K562 (cell line): ENCODE measurements at regions not wholly inside any gene's neighbourhood (a gene's known extent, or its start where the extent isn't known, plus 50 kb on each side); places are given as distances from the start of the nearest gene placed in this dataset.

Experiments
- BHLHE40 ChIP-seq: IDR thresholded peaks from 2 replicates; pipeline ENCODE4 v1.6.1; 2011; ENCODE audit warnings: low read length, improper control_type of control experiment
- ZZZ3 ChIP-seq: fragments of 450-650 bp; IDR thresholded peaks from 2 replicates; pipeline ENCODE4 v1.6.1; 2016; ENCODE audit warnings: antibody characterized with exemption, mild to moderate bottlenecking, moderate library complexity
- TF ChIP-seq, protein P1 (sequence below), 2 experiments: fragments of 450-650 bp; IDR thresholded peaks; 2 replicates each; pipeline ENCODE4 v1.6.1; 2016; ENCODE audit warnings: mild to moderate bottlenecking in 2 of 2, borderline replicate concordance in 1 of 2, low read depth in 1 of 2, moderate library complexity in 1 of 2

DNA sequence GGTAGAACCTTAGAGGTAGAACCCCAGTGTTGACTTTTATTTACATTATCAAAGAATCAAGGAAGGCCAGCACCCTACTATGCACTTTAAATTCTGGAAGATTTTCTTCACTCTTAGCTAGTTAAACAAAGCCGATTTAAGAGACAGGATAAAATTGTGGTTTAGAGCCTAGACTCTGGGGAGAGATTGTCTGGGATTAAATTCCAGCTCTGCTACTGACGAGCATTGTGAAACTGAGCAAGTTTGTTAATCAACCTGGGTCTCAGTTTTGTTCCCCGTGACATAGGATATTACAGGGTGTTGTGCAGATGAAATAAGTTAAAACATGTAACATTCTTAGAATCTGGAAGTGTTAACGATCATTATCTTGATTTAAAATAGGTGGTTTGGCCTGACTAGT lies 83.5 kb downstream of the FEM1C start:
- TF ChIP-seq, protein P1, sequence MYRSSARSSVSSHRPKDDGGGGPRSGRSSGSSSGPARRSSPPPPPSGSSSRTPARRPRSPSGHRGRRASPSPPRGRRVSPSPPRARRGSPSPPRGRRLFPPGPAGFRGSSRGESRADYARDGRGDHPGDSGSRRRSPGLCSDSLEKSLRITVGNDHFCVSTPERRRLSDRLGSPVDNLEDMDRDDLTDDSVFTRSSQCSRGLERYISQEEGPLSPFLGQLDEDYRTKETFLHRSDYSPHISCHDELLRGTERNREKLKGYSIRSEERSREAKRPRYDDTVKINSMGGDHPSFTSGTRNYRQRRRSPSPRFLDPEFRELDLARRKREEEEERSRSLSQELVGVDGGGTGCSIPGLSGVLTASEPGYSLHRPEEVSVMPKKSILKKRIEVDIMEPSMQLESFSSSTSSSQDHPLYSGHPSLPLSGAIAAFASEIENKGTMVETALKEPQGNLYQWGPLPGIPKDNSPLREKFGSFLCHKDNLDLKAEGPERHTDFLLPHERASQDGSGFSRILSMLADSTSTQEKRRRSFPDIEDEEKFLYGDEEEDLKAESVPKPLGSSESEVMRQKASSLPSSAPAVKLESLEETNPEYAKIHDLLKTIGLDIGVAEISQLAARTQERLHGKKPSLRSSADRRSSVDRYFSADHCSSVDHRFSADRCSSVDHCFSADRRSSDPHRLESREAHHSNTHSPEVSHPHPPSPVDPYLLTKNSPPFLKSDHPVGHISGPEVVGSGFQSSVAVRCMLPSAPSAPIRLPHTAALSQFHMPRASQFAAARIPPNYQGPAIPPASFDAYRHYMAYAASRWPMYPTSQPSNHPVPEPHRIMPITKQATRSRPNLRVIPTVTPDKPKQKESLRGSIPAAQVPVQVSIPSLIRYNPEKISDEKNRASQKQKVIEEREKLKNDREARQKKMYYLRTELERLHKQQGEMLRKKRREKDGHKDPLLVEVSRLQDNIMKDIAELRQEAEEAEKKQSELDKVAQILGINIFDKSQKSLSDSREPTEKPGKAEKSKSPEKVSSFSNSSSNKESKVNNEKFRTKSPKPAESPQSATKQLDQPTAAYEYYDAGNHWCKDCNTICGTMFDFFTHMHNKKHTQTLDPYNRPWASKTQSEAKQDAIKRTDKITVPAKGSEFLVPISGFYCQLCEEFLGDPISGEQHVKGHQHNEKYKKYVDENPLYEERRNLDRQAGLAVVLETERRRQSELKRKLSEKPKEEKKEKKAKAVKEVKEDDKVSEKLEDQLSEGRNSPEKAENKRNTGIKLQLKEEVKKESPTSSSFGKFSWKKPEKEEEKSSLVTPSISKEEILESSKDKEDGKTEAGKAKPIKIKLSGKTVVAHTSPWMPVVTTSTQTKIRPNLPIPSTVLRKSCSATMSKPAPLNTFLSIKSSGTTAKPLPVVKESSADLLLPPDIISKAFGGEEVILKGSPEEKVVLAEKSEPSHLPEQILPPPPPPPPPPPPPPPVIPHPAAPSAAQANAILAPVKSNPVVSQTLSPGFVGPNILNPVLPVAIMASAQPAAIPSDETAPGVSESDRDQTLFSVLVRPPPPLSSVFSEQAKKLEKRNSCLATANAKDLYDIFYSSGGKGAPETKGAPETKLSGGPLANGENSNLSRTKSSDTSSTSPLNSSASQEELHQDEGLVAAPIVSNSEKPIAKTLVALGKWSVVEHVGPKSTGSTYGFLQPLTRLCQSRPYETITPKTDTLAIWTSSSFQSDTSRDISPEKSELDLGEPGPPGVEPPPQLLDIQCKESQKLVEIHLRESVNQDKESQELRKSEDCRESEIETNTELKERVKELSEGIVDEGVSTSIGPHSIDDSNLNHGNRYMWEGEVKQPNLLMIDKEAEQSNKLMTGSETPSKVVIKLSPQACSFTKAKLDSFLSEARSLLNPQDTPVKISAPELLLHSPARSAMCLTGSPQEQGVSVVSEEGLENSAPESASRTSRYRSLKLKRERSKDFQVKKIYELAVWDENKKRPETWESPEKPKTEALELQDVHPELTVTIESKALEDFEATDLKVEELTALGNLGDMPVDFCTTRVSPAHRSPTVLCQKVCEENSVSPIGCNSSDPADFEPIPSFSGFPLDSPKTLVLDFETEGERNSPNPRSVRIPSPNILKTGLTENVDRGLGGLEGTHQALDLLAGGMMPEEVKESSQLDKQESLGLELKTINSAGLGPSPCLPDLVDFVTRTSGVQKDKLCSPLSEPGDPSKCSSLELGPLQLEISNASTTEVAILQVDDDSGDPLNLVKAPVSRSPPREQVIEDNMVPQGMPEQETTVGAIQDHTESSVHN (IDR thresholded peaks at IDR 0.05; ENCODE audit: borderline replicate concordance in 1 of 2, low read depth in 1 of 2), result no peak
- no peak for TF ChIP-seq BHLHE40
- TF ChIP-seq ZZZ3, result no peak
